Neuronal stem cell (in vitro differentiated cells): ENCODE measurements at regions not wholly inside any gene's neighbourhood (a gene's known extent, or its start where the extent isn't known, plus 50 kb on each side); places are given as distances from the start of the nearest gene placed in this dataset.
A peak's percentile ranks its signal among the peaks of the same experiment; 100 is the strongest.

Source experiments
- DNase-seq: peaks from one replicate; pipeline ENCODE4 v3.0.0-alpha.2; 2013; ENCODE audit warnings: low spot score
- H2AFZ ChIP-seq: one replicate; pipeline ENCODE4 v1.6.1; 2013; ENCODE audit warnings: mild to moderate bottlenecking, low read length, inconsistent platforms
- H2AK5ac ChIP-seq: 2 replicates; pipeline ENCODE4 v1.6.1; 2013; ENCODE audit warnings: low read depth, mild to moderate bottlenecking, inconsistent platforms, low read length, moderate library complexity, mixed read lengths
- H2BK120ac ChIP-seq: 2 replicates; pipeline ENCODE4 v1.6.1; 2013; ENCODE audit warnings: low read depth, mild to moderate bottlenecking, inconsistent platforms, low read length, moderate library complexity, mixed read lengths
- H2BK12ac ChIP-seq: one replicate; pipeline ENCODE4 v1.6.1; 2013; ENCODE audit warnings: low read length, inconsistent platforms
- H2BK15ac ChIP-seq: 2 replicates; pipeline ENCODE4 v1.6.1; 2013; ENCODE audit warnings: mild to moderate bottlenecking, low read length, inconsistent platforms, mixed read lengths
- H2BK5ac ChIP-seq: one replicate; pipeline ENCODE4 v1.6.1; 2013; ENCODE audit warnings: inconsistent platforms, mild to moderate bottlenecking, low read length, moderate library complexity
- H3K14ac ChIP-seq: one replicate; pipeline ENCODE4 v1.6.1; 2013; ENCODE audit warnings: low read length, inconsistent platforms
- H3K18ac ChIP-seq: 2 replicates; pipeline ENCODE4 v1.6.1; 2013; ENCODE audit warnings: low read length, inconsistent platforms
- H3K23ac ChIP-seq: 2 replicates; pipeline ENCODE4 v1.6.1; 2013; ENCODE audit warnings: low read depth, mild to moderate bottlenecking, mixed read lengths, low read length, inconsistent platforms; ENCODE audit not compliant: poor library complexity
- H3K27ac ChIP-seq: replicated peaks from 3 replicates; pipeline ENCODE4 v1.5.1; 2013; ENCODE audit warnings: low read length, inconsistent platforms
- H3K27me3 ChIP-seq, 3 experiments: 2 replicates each; pipeline ENCODE4 v1.6.1; 2013; ENCODE audit warnings: low read length in 3 of 3, mild to moderate bottlenecking in 2 of 3, inconsistent platforms in 1 of 3, low read depth in 1 of 3, mixed read lengths in 1 of 3, moderate library complexity in 1 of 3; ENCODE audit not compliant: control insufficient read depth in 3 of 3, insufficient read depth in 3 of 3
- H3K36me3 ChIP-seq, 2 donors: replicated peaks in 1 of 2; 2 replicates each; pipeline ENCODE4 v1.6.1; 2013; ENCODE audit warnings: low read length in 2 of 2; ENCODE audit not compliant: control insufficient read depth in 2 of 2, insufficient read depth in 2 of 2
- H3K4ac ChIP-seq: 2 replicates; pipeline ENCODE4 v1.6.1; 2013; ENCODE audit warnings: inconsistent platforms, mild to moderate bottlenecking, low read length, moderate library complexity
- H3K4me1 ChIP-seq, 2 donors: 1 replicate in 1 of 2; 2 replicates in 1 of 2; pipeline ENCODE4 v1.6.1; 2013; ENCODE audit warnings: low read length in 2 of 2, low read depth in 1 of 2; ENCODE audit not compliant: control insufficient read depth in 2 of 2, insufficient read depth in 1 of 2
- H3K4me2 ChIP-seq: one replicate; pipeline ENCODE4 v1.6.1; 2013; ENCODE audit warnings: mild to moderate bottlenecking, low read length, inconsistent platforms; ENCODE audit not compliant: insufficient read depth, poor library complexity, severe bottlenecking
- H3K4me3 ChIP-seq, 2 donors: 2 replicates each; pipeline ENCODE4 v1.5.1; 2013; ENCODE audit warnings: low read length in 2 of 2, mild to moderate bottlenecking in 2 of 2, inconsistent platforms in 1 of 2, moderate library complexity in 1 of 2
- H3K79me1 ChIP-seq: one replicate; pipeline ENCODE4 v1.6.1; 2013; ENCODE audit warnings: low read depth, mild to moderate bottlenecking, inconsistent platforms, low read length, moderate library complexity
- H3K9ac ChIP-seq: one replicate; pipeline ENCODE4 v1.6.1; 2013; ENCODE audit warnings: mild to moderate bottlenecking, low read depth, low read length, inconsistent platforms; ENCODE audit not compliant: poor library complexity
- H3K9me3 ChIP-seq, 2 donors: replicated peaks in 1 of 2; 2 replicates each; pipeline versions ENCODE3 to v1.6.1; 2013; ENCODE audit warnings: low read length in 2 of 2, mild to moderate bottlenecking in 2 of 2, inconsistent platforms in 1 of 2, low read depth in 1 of 2, mixed read lengths in 1 of 2, moderate library complexity in 1 of 2; ENCODE audit not compliant: control insufficient read depth in 2 of 2, insufficient read depth in 1 of 2
- H4K8ac ChIP-seq: one replicate; pipeline ENCODE4 v1.6.1; 2013; ENCODE audit warnings: low read depth, mild to moderate bottlenecking, inconsistent platforms, low read length, moderate library complexity
- H4K91ac ChIP-seq: one replicate; pipeline ENCODE4 v1.6.1; 2013; ENCODE audit warnings: low read length, low read depth, mild to moderate bottlenecking, inconsistent platforms; ENCODE audit not compliant: poor library complexity
- WGBS, 2 donors: extraction: QIAGEN DNeasy Blood & Tissue Kit; methylation state at CpG; one replicate each; pipeline ENCODE4 v1.1.7; 2013; ENCODE audit warnings: missing lambda C conversion rate in 2 of 2, mixed read lengths in 1 of 2; ENCODE audit not compliant: insufficient read length in 2 of 2, insufficient replicate concordance in 1 of 2; ENCODE audit errors: extremely low coverage in 2 of 2; 5-methylcytosine and 5-hydroxymethylcytosine counted together

- Histone ChIP-seq H3K9me3 (peaks cover 2 to 17% of the 10 kb centered on the region in 2 donors), H2BK120ac (no peak overlapping the region), H3K27ac (peak overlapping the region; percentile 95), H4K8ac (no peak overlapping the region), H2AK5ac (no peak overlapping the region), H4K91ac (no peak overlapping the region), H3K9ac (no peak overlapping the region), H2BK12ac (no peak overlapping the region), H3K4ac (no peak overlapping the region), H3K18ac (no peak overlapping the region), H3K4me3 (no peak overlapping the region), H2BK15ac (no peak overlapping the region), H3K4me1 (peaks cover 3 to 19% of the 10 kb centered on the region in 2 donors), H3K14ac (no peak overlapping the region), H3K4me2 (no peak overlapping the region), H3K27me3 (no peaks in the 10 kb centered on the region), H2AFZ (no peak overlapping the region), H3K36me3 (no peaks in the 10 kb centered on the region), H3K23ac (no peak overlapping the region), H3K79me1 (no peaks in the 10 kb centered on the region), H2BK5ac (no peak overlapping the region)
- DNase-seq, result peak; percentile 48
- WGBS, 2 donors, result no CpG with 5 or more reads among the region's 1 CpG
Observed at GRCh38 chr5:98570661-98571191, 202.7 kb upstream of the RGMB start.

DNA sequence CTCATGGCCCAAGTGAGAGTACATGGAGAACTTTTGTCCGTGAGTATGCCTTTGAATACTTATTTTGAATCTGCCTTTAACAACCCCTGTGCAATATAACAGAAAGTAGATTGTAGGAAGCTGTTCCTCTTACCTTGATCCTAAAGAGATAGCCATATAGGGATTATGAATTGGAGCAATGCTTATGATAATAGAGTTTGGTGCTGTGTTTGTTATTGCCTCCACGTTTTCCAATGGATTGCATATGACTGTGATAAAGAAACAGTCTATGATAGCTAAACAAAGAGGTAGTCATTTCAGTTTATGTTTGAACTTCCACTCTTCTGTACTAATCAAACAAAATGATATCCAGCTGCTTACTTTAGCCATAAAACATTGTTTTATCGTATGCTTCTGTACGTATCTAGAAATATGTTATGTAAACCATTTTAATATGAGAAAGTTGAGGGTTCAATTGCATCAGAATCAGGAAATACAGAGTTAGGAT, 199.6 kb upstream of the RGMB start:
- Histone ChIP-seq H2BK15ac (no peak overlapping the region), H3K9ac (no peak overlapping the region), H3K14ac (no peak overlapping the region), H4K91ac (no peak overlapping the region), H3K4me2 (no peak overlapping the region), H3K27ac (no peak overlapping the region), H2AFZ (no peak overlapping the region), H3K9me3 (peaks cover 2 to 25% of the 10 kb centered on the region in 2 donors), H3K23ac (no peak overlapping the region), H3K36me3 (no peaks in the 10 kb centered on the region), H2BK120ac (no peak overlapping the region), H3K27me3 (no peaks in the 10 kb centered on the region), H3K79me1 (no peaks in the 10 kb centered on the region), H3K4ac (no peak overlapping the region), H2BK12ac (no peak overlapping the region), H2AK5ac (no peak overlapping the region), H4K8ac (no peak overlapping the region), H3K18ac (no peak overlapping the region), H3K4me3 (no peak overlapping the region), H3K4me1 (peaks cover 3 to 19% of the 10 kb centered on the region in 2 donors), H2BK5ac (no peak overlapping the region)
- WGBS, 2 donors, result no CpG with 5 or more reads among the region's 4 CpGs
- no peak for DNase-seq

- Histone ChIP-seq H3K18ac (no peak overlapping the region), H3K4me3 (no peak overlapping the region), H3K14ac (no peak overlapping the region), H3K9ac (no peak overlapping the region), H2BK5ac (no peak overlapping the region), H2BK12ac (peak overlapping the region; percentile 77), H2AK5ac (peak overlapping the region; percentile 8), H3K36me3 (no peaks in the 10 kb centered on the region), H3K79me1 (no peaks in the 10 kb centered on the region), H2BK15ac (peak overlapping the region; percentile 92), H2AFZ (no peak overlapping the region), H4K91ac (no peak overlapping the region), H3K4ac (no peak overlapping the region), H3K27ac (no peak overlapping the region), H3K9me3 (peaks cover 2 to 25% of the 10 kb centered on the region in 2 donors), H3K4me1 (peaks cover 1 to 8% of the 10 kb centered on the region in 2 donors), H3K27me3 (no peaks in the 10 kb centered on the region), H4K8ac (no peak overlapping the region), H2BK120ac (no peak overlapping the region), H3K4me2 (no peak overlapping the region), H3K23ac (no peak overlapping the region)
- no CpG with 5 or more reads among the region's 20 CpGs for WGBS, 2 donors
- no peak for DNase-seq
Observed at GRCh38 chr5:98576275-98576674, 197.2 kb upstream of the RGMB start.

GRCh38 chr5:98578438-98578837, 195.0 kb upstream of the RGMB start:
- Histone ChIP-seq H2BK5ac (no peak overlapping the region), H2BK12ac (no peak overlapping the region), H3K9me3 (peaks cover 2 to 18% of the 10 kb centered on the region in 2 donors), H2BK15ac (no peak overlapping the region), H3K79me1 (no peaks in the 10 kb centered on the region), H2AFZ (no peak overlapping the region), H3K4me3 (no peak overlapping the region), H3K4me1 (peaks cover 0 to 4% of the 10 kb centered on the region in 2 donors), H3K36me3 (no peaks in the 10 kb centered on the region), H3K23ac (no peak overlapping the region), H4K8ac (no peak overlapping the region), H2BK120ac (no peak overlapping the region), H2AK5ac (no peak overlapping the region), H3K9ac (no peak overlapping the region), H3K18ac (no peak overlapping the region), H3K4ac (no peak overlapping the region), H3K27ac (no peak overlapping the region), H3K27me3 (no peaks in the 10 kb centered on the region), H3K14ac (no peak overlapping the region), H4K91ac (no peak overlapping the region), H3K4me2 (no peak overlapping the region)
- no peak for DNase-seq
- no CpG with 5 or more reads among the region's 1 CpG for WGBS, 2 donors
